ENCODE measurements at regions not wholly inside any gene's neighbourhood (a gene's known extent, or its start where the extent isn't known, plus 50 kb on each side); places are given as distances from the start of the nearest gene placed in this dataset.

- Mint-ChIP-seq H3K4me1 (ENCODE audit: unreplicated experiment) (no peaks in the 10 kb centered on the region), H3K4me3 (ENCODE audit: unreplicated experiment) (no peak overlapping the region), H3K9me3 (ENCODE audit: unreplicated experiment) (no peaks in the 10 kb centered on the region), H3K36me3 (ENCODE audit: unreplicated experiment) (no peaks in the 10 kb centered on the region), H3K27ac (ENCODE audit: unreplicated experiment) (no peak overlapping the region), H3K27me3 (ENCODE audit: unreplicated experiment) (peaks cover 18% of the 10 kb centered on the region)
- no peak for TF ChIP-seq CTCF (IDR thresholded peaks at IDR 0.05)
- DNase-seq (ENCODE audit: extremely low spot score, unreplicated experiment), result no peak
Measured at GRCh38 chr6:87923389-87924050, 124.1 kb upstream of the SPACA1 start.

- Mint-ChIP-seq H3K4me1 (ENCODE audit: unreplicated experiment) (no peaks in the 10 kb centered on the region), H3K4me3 (ENCODE audit: unreplicated experiment) (no peak overlapping the region), H3K27ac (ENCODE audit: unreplicated experiment) (no peak overlapping the region), H3K27me3 (ENCODE audit: unreplicated experiment) (peaks cover 18% of the 10 kb centered on the region), H3K36me3 (ENCODE audit: unreplicated experiment) (no peaks in the 10 kb centered on the region), H3K9me3 (ENCODE audit: unreplicated experiment) (no peaks in the 10 kb centered on the region)
- DNase-seq (ENCODE audit: extremely low spot score, unreplicated experiment), result no peak
- no peak for TF ChIP-seq CTCF (IDR thresholded peaks at IDR 0.05)
Measured at GRCh38 chr6:87922947-87923330, 124.7 kb upstream of the SPACA1 start.

- Mint-ChIP-seq H3K9me3 (ENCODE audit: unreplicated experiment) (no peaks in the 10 kb centered on the region), H3K27ac (ENCODE audit: unreplicated experiment) (no peak overlapping the region), H3K27me3 (ENCODE audit: unreplicated experiment) (peaks cover 18% of the 10 kb centered on the region), H3K4me3 (ENCODE audit: unreplicated experiment) (no peak overlapping the region), H3K4me1 (ENCODE audit: unreplicated experiment) (no peaks in the 10 kb centered on the region), H3K36me3 (ENCODE audit: unreplicated experiment) (no peaks in the 10 kb centered on the region)
- no peak for TF ChIP-seq CTCF (IDR thresholded peaks at IDR 0.05)
- no peak for DNase-seq (ENCODE audit: extremely low spot score, unreplicated experiment)
Measured at GRCh38 chr6:87922196-87922946, 125.3 kb upstream of the SPACA1 start.

- H3K36me3 Mint-ChIP-seq (ENCODE audit: unreplicated experiment), result no peaks in the 10 kb centered on the region
- no peak overlapping the region for H3K4me3 Mint-ChIP-seq (ENCODE audit: unreplicated experiment)
- DNase-seq (ENCODE audit: extremely low spot score, unreplicated experiment), result no peak
- no peaks in the 10 kb centered on the region for H3K9me3 Mint-ChIP-seq (ENCODE audit: unreplicated experiment)
- peaks cover 18% of the 10 kb centered on the region for H3K27me3 Mint-ChIP-seq (ENCODE audit: unreplicated experiment)
- H3K27ac Mint-ChIP-seq (ENCODE audit: unreplicated experiment), result no peak overlapping the region
- H3K4me1 Mint-ChIP-seq (ENCODE audit: unreplicated experiment), result no peaks in the 10 kb centered on the region
- no peak for TF ChIP-seq CTCF (IDR thresholded peaks at IDR 0.05)
Measured at GRCh38 chr6:87921034-87921433, 126.6 kb upstream of the SPACA1 start.

- no peak overlapping the region for H3K4me3 Mint-ChIP-seq (ENCODE audit: unreplicated experiment)
- TF ChIP-seq CTCF (IDR thresholded peaks at IDR 0.05), result no peak
- H3K36me3 Mint-ChIP-seq (ENCODE audit: unreplicated experiment), result no peaks in the 10 kb centered on the region
- no peaks in the 10 kb centered on the region for H3K4me1 Mint-ChIP-seq (ENCODE audit: unreplicated experiment)
- DNase-seq (ENCODE audit: extremely low spot score, unreplicated experiment), result no peak
- no peak overlapping the region for H3K27ac Mint-ChIP-seq (ENCODE audit: unreplicated experiment)
- no peaks in the 10 kb centered on the region for H3K9me3 Mint-ChIP-seq (ENCODE audit: unreplicated experiment)
- peaks cover 18% of the 10 kb centered on the region for H3K27me3 Mint-ChIP-seq (ENCODE audit: unreplicated experiment)
Measured at GRCh38 chr6:87920245-87920644, 127.4 kb upstream of the SPACA1 start.
